Ectodermal cell (in vitro differentiated cells): ENCODE measurements at regions not wholly inside any gene's neighbourhood (a gene's known extent, or its start where the extent isn't known, plus 50 kb on each side); places are given as distances from the start of the nearest gene placed in this dataset.

Source experiments
- H3K27ac ChIP-seq: 2 replicates; pipeline ENCODE4 v1.7.0; 2013; ENCODE audit warnings: mild to moderate bottlenecking, low read depth, low read length; ENCODE audit not compliant: insufficient read depth, poor library complexity, severe bottlenecking
- H3K27me3 ChIP-seq: 2 replicates; pipeline ENCODE4 v1.7.0; 2013; ENCODE audit warnings: mild to moderate bottlenecking, low read length; ENCODE audit not compliant: insufficient read depth, control insufficient read depth, poor library complexity, severe bottlenecking
- H3K36me3 ChIP-seq: one replicate; pipeline ENCODE4 v1.7.0; 2013; ENCODE audit warnings: low read length; ENCODE audit not compliant: control insufficient read depth, insufficient read depth
- H3K4me1 ChIP-seq: one replicate; pipeline ENCODE4 v1.7.0; 2013; ENCODE audit warnings: low read length; ENCODE audit not compliant: control insufficient read depth, insufficient read depth
- H3K4me3 ChIP-seq: 2 replicates; pipeline ENCODE4 v1.7.0; 2013; ENCODE audit warnings: low read depth, low read length, control low read depth; ENCODE audit not compliant: insufficient read depth
- H3K9me3 ChIP-seq: 2 replicates; pipeline ENCODE4 v1.7.0; 2013; ENCODE audit warnings: mild to moderate bottlenecking, low read length, moderate library complexity; ENCODE audit not compliant: control insufficient read depth
- WGBS, 2 experiments: methylation state at CpG; one replicate each; pipeline ENCODE4 v1.1.7; 2013; ENCODE audit warnings: missing lambda C conversion rate in 2 of 2; 5-methylcytosine and 5-hydroxymethylcytosine counted together

DNA sequence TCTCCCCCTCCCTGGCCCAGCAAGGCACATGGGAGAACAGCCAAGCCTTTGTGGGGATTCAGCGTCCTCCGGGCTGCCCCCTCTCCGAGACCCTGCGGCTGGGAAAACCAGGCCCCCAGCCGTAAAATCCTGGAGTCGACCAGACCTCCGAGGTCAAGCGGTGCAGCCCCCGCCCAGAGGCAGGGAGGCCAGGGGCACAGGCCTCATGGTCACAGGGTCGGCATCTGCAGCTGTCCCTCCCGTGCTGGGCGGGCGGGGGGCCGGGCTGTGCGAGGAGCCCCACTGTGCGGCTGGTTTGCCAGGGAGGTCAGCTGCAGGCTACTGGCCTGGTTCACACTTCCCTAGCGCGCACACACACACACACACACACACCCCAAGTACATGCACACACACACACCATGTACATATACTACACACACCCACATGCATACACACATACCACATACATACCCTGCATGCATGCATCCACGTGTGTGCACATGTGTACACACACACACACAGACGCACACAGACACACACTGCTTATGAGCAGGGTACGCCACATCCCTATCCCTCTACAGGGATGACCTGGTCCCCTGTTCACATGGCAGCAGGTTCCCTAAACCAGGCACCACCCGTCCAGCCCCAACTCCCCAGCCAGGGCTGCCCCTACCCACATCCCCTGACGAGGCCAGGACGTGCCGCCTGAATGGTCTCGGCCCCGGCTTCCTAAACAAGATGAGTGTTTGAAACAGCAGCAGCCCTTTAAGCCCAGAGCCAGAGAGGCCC is 108.9 kb upstream of the CIBAR2 start:
- 61 to 65% methylated on average over 27 of the region's 27 CpGs for WGBS, 2 experiments
- no peaks in the 10 kb centered on the region for H3K9me3 ChIP-seq
- H3K36me3 ChIP-seq: no peaks in the 10 kb centered on the region
- peaks cover 31% of the 10 kb centered on the region for H3K4me1 ChIP-seq
- no peak overlapping the region for H3K4me3 ChIP-seq
- H3K27me3 ChIP-seq: no peaks in the 10 kb centered on the region
- peak overlapping the region; percentile 73 for H3K27ac ChIP-seq

DNA sequence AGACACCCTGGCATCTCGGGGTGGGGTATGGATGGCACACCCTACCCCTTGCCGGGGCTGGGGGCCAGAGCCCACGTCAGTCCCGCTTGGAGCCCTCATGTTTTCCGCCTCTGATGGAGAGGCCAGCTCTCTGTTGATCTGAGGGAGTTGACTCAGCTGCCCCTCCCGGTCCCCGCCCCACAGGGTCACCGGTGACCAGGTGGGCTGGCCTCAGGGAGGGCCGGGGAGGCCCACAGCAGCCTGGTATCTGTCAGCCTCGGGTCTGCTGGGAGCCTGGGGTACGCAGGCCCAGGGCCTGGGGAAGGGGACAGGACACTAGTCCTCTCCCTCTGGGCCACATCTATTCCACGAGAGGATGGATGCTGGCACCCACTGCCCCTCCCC is 109.5 kb upstream of the CIBAR2 start:
- Histone ChIP-seq H3K9me3 (no peaks in the 10 kb centered on the region), H3K36me3 (no peaks in the 10 kb centered on the region), H3K27ac (peak overlapping the region; percentile 73), H3K27me3 (no peaks in the 10 kb centered on the region), H3K4me1 (peaks cover 34% of the 10 kb centered on the region), H3K4me3 (no peak overlapping the region)
- 79 to 80% methylated on average over 12 of the region's 12 CpGs for WGBS, 2 experiments

DNA sequence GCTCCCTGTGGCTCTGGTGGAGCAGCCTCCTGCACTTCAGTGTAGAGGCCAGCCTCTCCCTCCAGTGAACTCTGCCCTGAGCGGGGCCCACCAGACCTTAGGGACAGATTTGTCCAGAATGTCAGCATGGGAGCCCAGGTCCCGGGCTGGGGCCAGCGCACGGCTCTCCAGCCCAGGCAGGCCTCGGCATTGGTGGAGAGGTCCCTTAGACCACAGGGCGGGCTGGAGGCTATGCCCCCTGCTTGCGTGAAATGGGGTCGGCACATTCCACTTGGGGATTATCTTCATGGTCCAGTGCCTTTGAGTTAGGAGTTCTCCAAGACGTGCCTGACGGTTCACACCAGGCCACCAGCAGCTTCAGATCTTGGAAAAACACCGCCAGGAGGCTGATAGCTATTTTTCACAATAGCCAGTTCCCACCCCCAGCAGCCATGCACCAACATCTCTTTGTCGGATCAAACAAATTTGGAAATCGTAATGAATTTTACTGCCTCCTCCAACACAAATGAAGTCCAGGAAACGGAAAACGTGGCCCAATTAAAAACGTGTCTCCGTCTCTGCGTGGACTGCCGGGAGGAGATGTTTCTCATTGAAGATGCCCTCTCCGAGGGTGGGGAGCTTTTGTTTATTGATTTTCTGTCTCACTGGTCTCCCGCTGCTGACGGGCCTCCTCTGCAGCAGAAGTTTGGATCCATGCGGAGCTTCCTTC is 110.0 kb upstream of the CIBAR2 start:
- Histone ChIP-seq H3K27me3 (no peaks in the 10 kb centered on the region), H3K4me3 (no peak overlapping the region), H3K9me3 (no peaks in the 10 kb centered on the region), H3K36me3 (no peaks in the 10 kb centered on the region), H3K4me1 (peaks cover 39% of the 10 kb centered on the region), H3K27ac (peak overlapping the region; percentile 73)
- WGBS, 2 experiments: 44 to 46% methylated on average over 23 of the region's 23 CpGs

DNA sequence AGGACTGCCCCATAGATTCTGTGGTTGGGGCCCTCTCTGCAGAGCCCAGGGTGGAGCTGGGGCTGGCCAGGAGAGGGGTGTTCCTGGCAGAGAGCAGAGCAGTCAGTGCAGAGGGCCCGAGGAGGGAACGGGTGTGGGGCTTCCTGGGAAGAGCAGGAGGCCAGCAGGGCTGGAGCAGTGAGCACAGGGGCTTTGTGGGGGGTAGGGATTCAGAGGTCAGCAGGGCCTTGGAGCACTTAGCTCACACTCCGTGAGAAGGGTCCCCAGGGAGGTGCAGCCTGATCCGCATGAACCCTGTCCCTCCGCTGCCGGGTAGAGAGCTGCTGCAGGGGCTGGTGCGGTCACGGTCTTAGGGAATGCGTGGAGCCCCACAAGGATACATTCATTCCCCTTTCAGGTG is 113.0 kb upstream of the CIBAR2 start:
- H3K4me1 ChIP-seq: peaks cover 49% of the 10 kb centered on the region
- H3K36me3 ChIP-seq: no peaks in the 10 kb centered on the region
- H3K27me3 ChIP-seq: no peaks in the 10 kb centered on the region
- H3K27ac ChIP-seq: no peak overlapping the region
- WGBS, 2 experiments: 85 to 86% methylated on average over 9 of the region's 9 CpGs
- no peaks in the 10 kb centered on the region for H3K9me3 ChIP-seq
- H3K4me3 ChIP-seq: no peak overlapping the region

DNA sequence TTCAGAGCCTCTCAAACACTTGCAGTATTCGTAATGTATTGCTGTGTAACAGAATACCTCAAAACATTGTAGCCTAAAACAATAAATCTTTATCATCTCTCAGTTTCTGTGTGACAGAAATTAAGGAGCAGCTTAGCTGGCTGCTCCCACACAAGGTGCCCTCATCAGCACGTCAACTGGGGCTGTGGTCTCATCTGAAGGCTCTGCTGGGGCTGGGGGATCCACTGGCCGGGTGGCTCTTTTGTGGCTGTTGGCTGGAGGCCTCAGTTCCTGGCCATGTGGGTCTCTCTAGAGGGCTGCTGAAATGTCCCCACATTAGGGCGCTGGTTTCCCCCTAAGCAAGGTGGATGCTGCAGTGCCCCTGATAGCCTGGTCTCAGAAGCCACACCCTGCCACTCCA is 113.4 kb upstream of the CIBAR2 start:
- Histone ChIP-seq H3K9me3 (no peaks in the 10 kb centered on the region), H3K4me3 (no peak overlapping the region), H3K4me1 (peaks cover 49% of the 10 kb centered on the region), H3K27me3 (no peaks in the 10 kb centered on the region), H3K27ac (no peak overlapping the region), H3K36me3 (no peaks in the 10 kb centered on the region)
- WGBS, 2 experiments: 94 to 96% methylated on average over 4 of the region's 4 CpGs

DNA sequence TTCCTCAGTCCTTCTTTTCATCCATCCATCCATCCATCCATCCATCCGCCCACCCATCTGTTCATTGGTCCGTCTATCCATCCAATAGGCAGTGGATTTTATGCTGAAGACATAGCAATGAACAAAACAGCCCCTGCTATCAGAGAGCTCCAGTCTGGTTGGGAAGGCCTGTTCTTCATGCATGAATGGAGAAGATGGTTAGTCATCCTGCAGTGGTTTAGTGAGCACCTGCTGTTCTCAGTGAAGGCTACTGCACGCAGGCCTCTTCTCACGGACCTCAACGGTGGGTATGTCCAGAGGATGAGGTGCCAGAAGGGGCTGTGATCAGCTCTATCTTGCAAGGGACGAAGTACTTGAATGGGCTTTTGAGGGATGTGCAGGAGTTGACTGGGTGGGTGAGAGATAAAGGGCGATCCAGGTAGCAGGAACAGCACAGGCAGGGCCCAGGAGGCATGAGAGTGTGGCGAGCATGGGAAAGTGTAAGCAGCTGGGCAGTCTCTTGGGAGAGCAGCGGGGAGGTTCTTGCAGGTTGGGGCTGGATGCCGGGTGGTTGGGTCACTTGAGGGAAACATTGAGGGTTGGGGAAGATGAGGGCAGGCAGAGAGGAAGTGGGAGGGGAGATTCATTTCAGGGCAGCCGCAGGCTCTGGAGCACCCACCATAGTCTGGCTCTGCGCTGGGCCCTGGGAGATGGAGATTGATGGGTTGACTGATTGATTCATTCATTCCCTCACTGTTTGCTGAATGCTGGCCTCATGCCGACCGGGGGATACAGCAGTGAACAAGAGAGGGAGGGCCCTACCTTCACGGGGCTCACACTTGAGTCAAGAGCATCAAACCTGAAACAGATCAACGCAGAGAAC is 115.0 kb upstream of the CIBAR2 start:
- H3K36me3 ChIP-seq: no peaks in the 10 kb centered on the region
- H3K4me3 ChIP-seq: no peak overlapping the region
- peaks cover 33% of the 10 kb centered on the region for H3K4me1 ChIP-seq
- no peak overlapping the region for H3K27ac ChIP-seq
- 71 to 72% methylated on average over 16 of the region's 16 CpGs for WGBS, 2 experiments
- no peaks in the 10 kb centered on the region for H3K9me3 ChIP-seq
- H3K27me3 ChIP-seq: peaks cover 3% of the 10 kb centered on the region

DNA sequence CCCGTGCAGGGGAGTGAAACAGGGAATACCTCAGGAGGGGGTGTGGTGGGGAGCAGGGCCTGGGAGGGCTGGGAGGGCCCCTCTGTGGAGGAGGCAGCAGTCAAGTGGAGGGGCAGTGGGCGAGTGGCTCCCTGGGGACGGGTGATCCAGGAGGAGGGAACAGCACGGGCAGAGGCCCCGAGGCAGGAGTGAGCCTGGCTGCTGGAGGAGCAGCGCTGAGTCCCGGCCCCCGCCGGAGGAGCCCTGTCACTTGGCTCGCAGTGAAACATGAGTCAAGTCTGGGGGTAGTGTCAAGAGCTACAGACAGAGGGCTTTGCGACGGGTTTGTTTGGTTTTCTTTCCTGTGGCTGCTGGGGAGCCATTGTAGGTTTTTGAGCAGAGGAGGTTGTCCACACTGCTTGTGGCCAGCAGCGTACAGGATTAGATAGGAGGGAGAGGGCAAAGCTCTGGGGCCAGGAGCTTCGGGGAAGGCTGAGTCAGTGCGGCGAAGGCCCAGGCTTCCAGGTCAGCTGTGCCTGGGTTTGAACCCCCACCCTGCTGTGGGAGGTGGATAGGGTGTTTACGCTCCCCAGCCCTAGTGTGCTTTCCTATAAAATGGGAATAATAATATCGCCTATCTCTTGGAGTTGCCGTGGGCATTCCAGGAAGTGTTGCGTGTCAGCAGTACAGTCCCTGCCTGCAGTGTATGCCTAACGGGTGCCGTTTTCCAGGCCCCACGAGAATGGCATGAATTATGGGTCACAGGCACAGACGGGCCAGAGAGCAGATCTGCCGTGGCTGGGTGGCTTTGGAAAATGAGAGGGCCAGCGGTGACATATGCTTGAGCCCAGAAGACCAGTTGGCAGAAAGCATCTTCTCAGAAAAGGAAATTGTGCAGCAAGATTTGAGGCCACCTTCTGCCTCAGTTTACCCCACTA is 115.9 kb upstream of the CIBAR2 start:
- no peaks in the 10 kb centered on the region for H3K36me3 ChIP-seq
- H3K4me3 ChIP-seq: no peak overlapping the region
- H3K27me3 ChIP-seq: peaks cover 5% of the 10 kb centered on the region
- WGBS, 2 experiments: 53 to 57% methylated on average over 26 of the region's 26 CpGs
- H3K9me3 ChIP-seq: no peaks in the 10 kb centered on the region
- H3K4me1 ChIP-seq: peaks cover 26% of the 10 kb centered on the region
- no peak overlapping the region for H3K27ac ChIP-seq

DNA sequence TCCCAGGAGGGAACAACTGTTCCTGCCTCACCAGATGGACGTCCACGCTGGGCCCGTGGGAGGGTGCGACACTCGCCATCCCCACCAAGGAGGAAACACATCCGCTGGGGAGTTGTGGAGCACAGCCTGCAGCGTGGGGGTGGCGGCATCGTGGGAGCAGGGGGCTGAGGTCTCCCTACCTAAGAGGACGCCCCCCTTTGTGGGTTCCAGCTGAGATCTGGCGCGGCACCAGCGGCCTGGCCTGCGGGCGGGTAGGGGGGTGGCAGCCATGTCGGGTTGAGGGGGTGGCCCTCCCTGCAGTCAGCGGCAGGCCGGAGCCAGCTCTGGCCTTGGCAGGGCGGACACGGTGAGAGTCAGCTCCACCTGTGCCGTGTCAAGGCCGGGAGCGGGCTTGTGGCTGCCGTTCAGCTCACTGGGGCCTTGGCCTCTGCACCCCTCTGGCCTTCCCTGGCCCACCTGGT is 116.7 kb upstream of the CIBAR2 start:
- H3K27ac ChIP-seq: no peak overlapping the region
- no peaks in the 10 kb centered on the region for H3K36me3 ChIP-seq
- H3K9me3 ChIP-seq: no peaks in the 10 kb centered on the region
- H3K4me3 ChIP-seq: no peak overlapping the region
- H3K4me1 ChIP-seq: peaks cover 28% of the 10 kb centered on the region
- 94 to 96% methylated on average over 24 of the region's 24 CpGs for WGBS, 2 experiments
- peaks cover 8% of the 10 kb centered on the region for H3K27me3 ChIP-seq

DNA sequence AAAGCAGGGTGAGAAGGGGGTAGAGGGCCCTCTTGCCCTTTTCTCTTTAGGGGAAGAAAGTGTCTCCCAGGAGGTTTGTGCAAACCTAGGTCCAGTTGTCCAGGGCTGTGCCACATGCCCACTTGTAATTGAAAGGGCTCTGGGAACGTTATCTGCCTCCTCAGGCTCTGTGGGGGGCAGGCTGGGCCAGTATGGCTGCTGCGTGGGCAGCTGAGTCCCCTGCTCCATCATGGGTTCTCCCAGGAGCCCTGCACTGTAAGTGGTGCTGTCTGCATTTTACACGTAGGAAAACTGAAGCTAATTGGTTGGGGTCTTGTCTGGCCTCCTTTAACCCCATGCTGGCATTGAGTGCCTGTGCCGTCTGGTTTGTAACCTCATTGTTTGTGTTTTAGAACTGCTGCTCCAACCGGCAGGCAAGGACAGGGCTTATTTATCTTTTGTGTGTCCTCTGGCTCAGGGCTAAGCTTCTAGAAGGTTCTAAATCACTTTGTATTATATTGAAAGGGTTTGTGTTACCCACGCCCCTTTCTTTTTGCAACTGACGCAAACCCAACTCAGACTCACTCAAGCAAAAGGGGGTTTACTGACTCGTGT is 117.7 kb upstream of the CIBAR2 start:
- H3K4me1 ChIP-seq: peaks cover 34% of the 10 kb centered on the region
- no peaks in the 10 kb centered on the region for H3K9me3 ChIP-seq
- no peak overlapping the region for H3K4me3 ChIP-seq
- H3K27me3 ChIP-seq: peaks cover 8% of the 10 kb centered on the region
- H3K36me3 ChIP-seq: no peaks in the 10 kb centered on the region
- no peak overlapping the region for H3K27ac ChIP-seq
- WGBS, 2 experiments: 46 to 50% methylated on average over 8 of the region's 8 CpGs
